GM19324 (cell line): ENCODE measurements at regions not wholly inside any gene's neighbourhood (a gene's known extent, or its start where the extent isn't known, plus 50 kb on each side); places are given as distances from the start of the nearest gene placed in this dataset.

Source experiments
- ATAC-seq: cut with Tn5 transposase; IDR thresholded peaks from one replicate; pipeline ENCODE4 v1.9.1; 2021; ENCODE audit warnings: mild to moderate bottlenecking, moderate library complexity; ENCODE audit not compliant: unreplicated experiment, low FRiP score

- no peak for ATAC-seq
These were observed 620.5 kb downstream of the METTL15 start for GRCh38 chr11:28728666-28729065.

GRCh38 chr11:28727254-28727653 is 619.1 kb downstream of the METTL15 start:
- no peak for ATAC-seq

GRCh38 chr11:28726432-28726831 is 618.2 kb downstream of the METTL15 start:
- no peak for ATAC-seq

- no peak for ATAC-seq
These were observed 607.5 kb downstream of the METTL15 start for GRCh38 chr11:28715726-28716125.

GRCh38 chr11:28713850-28714249 is 605.7 kb downstream of the METTL15 start:
- no peak for ATAC-seq

GRCh38 chr11:28708075-28708474 is 599.9 kb downstream of the METTL15 start:
- no peak for ATAC-seq

GRCh38 chr11:28704801-28705200 is 596.6 kb downstream of the METTL15 start:
- no peak for ATAC-seq

GRCh38 chr11:28703371-28703770 is 595.2 kb downstream of the METTL15 start:
- ATAC-seq = no peak

GRCh38 chr11:28702871-28703270 is 594.7 kb downstream of the METTL15 start:
- ATAC-seq = no peak

GRCh38 chr11:28702450-28702790 is 594.2 kb downstream of the METTL15 start:
- ATAC-seq = no peak

GRCh38 chr11:28701760-28702449 is 593.7 kb downstream of the METTL15 start:
- no peak for ATAC-seq

GRCh38 chr11:28699701-28700100 is 591.5 kb downstream of the METTL15 start:
- no peak for ATAC-seq

- no peak for ATAC-seq
These were observed 590.0 kb downstream of the METTL15 start for GRCh38 chr11:28697920-28698827.

GRCh38 chr11:28696591-28696990 is 588.4 kb downstream of the METTL15 start:
- ATAC-seq = no peak

GRCh38 chr11:28690746-28691145 is 582.6 kb downstream of the METTL15 start:
- no peak for ATAC-seq

- ATAC-seq = no peak
These were observed 575.9 kb downstream of the METTL15 start for GRCh38 chr11:28684011-28684586.

- ATAC-seq = no peak
These were observed 571.7 kb downstream of the METTL15 start for GRCh38 chr11:28679795-28680468.

GRCh38 chr11:28677721-28678120 is 569.5 kb downstream of the METTL15 start:
- ATAC-seq = no peak

GRCh38 chr11:28675183-28675582 is 567.0 kb downstream of the METTL15 start:
- ATAC-seq = no peak

- no peak for ATAC-seq
These were observed 566.4 kb downstream of the METTL15 start for GRCh38 chr11:28674433-28675103.
